Middle frontal gyrus (tissue), 1 donor: ENCODE measurements at regions not wholly inside any gene's neighbourhood (a gene's known extent, or its start where the extent isn't known, plus 50 kb on each side); places are given as distances from the start of the nearest gene placed in this dataset.

Experiments used
- DNase-seq: peaks from one replicate; pipeline ENCODE4 v3.0.0-alpha.2; 2015; ENCODE audit warnings: low spot score; ENCODE audit errors: extremely low spot score

DNA sequence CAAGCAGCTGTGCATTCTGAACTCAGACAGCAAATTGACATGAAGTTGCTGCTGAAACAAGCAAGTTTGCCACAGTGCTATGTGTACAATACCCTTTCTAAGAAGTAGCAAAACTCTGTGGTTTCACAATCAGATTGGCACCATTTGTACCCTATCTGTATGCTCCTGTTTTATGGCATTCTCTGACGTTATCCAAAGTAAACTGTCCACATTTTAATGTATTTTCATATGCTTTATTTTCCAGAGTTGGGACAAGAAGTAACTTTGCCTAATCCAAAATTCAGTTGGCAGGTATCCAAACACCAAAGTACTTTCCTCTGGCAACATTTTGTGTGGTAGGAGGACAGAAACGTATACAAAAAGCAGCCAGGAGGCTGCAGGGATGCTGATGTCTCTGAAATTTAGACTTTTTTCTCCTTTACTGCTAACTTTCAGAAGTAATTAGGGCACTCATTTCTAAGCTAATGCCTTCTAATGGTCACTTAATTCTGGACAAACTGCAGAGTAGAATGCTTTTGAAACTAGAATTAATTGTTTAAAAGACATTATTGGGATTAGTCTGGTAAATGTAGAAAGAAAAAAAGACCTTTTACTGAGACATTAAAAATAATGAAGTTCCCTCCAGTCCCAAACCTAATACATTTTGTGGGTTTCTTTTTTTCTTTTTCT lies 414.7 kb upstream of the NRP1 start:
- no peak for DNase-seq

DNA sequence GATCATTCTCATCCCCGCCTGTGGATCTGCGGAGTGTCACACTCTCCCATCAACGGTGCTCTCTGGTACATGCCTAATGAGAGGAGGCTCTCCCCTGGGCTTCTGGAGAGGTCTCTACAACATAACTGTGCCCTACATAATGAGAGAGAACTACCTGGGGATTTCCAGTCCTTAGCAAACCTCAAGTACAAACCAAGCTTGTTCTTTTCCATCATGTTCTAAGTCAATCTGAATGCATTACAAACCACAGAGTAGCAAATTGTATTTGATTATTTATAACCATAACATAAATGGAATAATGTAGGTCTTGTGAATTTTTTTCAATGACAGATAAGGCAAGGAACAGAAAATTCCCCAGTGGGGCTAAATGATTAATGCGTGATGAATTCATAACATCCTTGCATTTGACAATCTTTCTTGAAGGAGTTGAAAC lies 412.4 kb upstream of the NRP1 start:
- DNase-seq: no peak

DNA sequence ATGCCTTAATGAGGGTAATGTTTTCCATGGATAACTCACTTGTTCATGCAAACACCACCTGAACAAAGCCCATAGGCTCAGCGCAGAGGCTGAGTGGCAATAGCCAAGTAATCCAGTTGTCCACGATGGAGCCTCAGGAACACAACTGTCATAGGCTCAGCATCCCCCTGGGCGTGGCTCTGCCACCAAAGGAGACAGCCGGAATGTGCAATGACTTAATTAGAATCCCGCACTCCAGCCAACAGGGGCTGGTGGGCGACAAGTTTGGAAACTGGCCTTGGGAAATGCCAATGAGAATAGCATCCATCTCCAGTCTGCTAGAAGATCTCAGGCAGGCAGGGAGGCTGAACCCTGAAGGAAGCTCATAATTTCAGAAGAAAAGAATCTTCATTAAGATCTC lies 411.7 kb upstream of the NRP1 start:
- no peak for DNase-seq

DNA sequence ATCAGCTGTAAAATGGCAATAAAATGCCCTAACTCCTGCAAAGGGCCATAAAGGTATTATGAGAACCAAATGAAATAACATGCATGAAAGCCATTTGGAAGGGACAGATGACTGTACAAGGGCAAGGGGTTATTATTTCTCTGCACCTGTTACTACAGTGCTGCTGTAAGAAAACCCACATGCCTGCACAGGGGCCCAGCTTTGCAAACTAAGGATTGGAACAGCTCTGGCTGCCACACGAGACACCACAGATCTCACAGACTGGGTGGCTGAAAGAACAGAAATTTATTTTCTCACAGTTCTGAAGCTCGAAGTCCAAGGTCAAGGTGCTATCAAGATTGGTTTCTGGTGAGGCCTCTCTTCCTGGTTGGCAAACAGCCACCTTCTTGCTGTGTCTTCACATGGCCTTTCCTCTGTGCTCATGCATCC lies 409.0 kb upstream of the NRP1 start:
- no peak for DNase-seq

DNA sequence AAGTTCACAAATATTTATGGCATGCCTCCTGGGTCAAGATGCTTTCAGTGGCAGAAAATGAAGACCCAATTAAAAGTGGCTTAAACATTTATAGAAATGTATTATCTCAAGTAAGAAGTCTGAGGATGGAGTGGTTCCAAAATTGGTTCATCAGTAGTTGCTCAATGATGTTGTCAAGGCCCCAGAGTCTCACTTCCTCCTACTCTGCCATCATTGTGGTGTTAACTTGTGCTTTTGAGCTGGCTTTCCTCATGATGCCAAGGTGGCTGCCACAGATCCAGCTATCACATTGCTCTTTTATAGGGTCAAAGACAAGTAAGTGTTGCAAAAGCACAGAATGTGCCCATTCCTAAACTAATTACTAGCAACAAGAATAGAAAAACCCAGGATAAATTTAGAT lies 404.6 kb upstream of the NRP1 start:
- no peak for DNase-seq

DNA sequence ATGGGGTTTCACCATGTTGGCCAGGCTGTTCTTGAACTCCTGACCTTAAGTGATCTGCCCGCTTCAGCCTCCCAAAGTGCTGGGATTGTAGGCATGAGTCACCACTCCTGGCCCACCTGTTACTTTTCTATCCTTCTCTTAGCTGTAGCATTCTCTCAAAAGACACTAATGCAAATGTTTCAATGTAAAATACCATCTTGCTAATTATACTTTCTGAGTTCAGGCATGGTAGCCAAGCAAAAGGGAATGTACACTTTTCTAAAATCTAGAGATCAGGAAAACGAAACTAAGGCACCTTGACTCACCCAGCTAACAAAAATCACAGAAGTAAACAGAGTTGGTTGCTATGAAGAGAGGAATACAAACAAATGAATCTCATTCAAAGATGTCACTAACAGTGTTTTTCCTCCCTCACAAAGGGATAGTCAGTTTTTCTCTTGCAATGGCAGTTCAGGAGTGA lies 401.0 kb upstream of the NRP1 start:
- no peak for DNase-seq

DNA sequence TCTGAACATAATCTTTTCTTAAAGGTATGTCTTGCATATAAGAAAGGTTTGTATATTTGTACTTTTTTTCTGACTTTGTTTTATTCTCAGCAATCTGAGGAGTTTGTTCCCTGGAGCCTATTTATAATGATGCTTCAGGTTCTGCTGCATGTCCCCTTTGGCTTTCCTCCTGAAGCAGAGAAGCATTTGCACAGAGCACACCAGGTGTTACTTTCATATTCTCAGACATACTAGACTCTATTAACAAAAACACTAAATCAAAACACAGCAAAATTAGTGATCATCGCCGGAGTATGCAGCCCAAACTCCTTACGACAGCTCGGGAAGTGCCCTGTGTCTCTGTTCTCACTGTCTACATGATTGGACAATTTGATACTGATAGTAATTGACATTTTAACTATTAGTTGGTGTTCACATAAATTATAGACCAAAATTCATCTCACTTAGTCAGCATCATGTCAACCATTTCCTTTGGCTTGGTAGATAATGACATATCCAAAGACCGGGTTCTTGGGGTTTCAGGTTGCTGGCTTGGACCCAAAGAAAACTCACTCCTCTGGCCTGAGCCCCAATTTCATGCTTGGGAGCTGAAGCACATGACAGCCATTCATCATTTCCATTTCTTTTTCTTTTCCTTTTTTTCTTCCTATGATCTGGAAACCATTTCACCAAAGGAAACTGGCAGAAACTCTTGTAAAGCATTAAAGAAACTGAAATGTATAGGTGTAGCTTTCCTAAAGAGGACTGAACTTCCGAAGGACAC lies 400.1 kb upstream of the NRP1 start:
- DNase-seq: no peak

DNA sequence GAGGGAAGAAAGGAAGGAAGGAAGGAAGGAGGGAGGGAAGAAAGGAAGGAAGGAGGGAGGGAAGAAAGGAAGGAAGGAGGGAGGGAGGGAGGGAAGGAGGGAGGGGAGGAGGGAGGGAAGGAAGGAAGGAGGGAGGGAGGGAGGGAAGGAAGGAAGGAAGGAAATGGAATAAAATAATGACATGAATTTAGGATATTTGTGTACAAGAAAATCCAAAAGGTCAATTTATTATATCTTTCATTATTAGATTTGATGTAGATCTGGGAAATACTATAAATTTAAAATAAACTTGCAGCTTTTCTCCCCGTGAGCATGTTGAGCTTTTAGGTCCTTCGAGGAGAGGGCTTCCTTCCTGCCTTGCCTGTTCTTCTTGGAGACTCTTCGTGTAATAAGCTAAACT lies 398.6 kb upstream of the NRP1 start:
- DNase-seq: no peak

DNA sequence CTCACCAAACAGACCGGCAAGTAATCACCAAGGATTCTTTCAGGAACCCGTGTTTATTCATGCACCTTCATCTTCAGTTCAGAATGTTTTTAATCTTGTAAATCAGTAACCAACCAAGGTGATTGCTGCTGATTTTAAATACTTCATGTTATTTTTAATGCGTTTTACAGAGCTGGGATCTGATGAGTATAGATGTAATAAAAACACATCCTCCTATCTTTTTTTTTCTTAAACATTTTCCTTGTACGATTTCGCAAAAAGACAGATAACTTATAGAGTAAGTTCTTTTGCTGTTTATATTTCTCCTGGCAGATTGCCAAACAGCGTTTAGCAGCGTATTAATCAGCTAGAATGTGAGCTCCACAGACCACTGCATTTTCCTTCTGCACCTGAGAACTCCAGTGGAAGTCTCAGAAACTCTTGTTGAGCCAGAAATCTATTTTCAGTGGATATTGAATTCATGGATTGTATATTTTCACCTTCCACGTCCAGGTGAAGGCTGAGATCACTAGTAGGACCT lies 397.8 kb upstream of the NRP1 start:
- no peak for DNase-seq

DNA sequence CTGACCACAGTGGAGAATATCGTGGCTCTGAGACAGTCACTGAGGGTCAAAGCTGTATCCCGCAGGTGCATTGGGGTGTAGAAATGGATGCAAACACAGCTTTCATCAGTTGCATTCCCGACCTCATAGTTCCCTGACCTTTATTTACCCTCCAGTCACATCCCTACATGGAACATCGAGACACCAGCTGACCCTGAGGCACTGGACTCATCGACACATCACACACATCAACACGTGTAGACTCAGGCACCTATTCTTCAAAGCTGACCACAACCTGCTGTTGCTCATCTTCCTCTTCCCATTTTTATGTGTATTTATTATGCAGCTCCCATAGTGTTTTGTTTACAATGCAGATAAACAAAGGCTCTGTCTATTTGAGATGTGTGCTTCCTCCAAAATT lies 396.9 kb upstream of the NRP1 start:
- DNase-seq: no peak

DNA sequence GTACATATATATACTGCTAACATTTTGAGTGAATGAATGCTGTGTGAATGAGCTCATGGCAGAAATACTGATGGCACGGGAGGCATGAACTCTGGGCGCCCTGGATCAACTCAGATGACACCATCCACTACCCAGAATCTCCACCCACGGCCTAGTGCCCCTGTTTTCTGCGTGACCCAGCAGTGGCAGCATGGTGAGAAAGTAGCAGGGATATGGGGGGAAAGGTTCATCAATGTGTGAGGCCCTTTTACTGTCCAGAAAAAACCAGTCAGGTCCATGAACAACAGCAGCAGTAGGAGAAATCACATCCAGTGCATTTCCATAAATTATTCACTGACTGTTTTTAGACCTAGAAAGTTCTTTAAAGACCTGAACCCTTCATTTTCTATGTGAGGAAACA lies 391.0 kb upstream of the NRP1 start:
- no peak for DNase-seq

DNA sequence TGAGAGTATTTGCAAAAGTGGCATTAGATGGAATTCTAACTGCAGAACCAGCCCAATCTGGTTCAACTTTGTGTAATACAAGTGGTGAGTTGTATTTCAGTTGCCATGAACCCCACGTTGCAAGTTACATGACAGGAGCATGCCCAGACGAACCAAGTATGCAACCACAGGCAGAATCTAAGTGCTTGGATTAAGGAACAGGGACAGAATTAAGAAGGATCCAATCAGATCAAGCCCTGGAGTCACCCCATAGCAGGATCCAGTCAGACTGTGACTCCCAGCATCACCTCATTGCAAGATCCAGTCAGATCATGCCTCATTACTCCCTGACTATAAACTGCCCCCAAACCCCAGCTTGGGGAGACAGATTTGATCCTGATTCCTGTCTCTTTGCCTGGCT lies 388.7 kb upstream of the NRP1 start:
- DNase-seq: no peak

DNA sequence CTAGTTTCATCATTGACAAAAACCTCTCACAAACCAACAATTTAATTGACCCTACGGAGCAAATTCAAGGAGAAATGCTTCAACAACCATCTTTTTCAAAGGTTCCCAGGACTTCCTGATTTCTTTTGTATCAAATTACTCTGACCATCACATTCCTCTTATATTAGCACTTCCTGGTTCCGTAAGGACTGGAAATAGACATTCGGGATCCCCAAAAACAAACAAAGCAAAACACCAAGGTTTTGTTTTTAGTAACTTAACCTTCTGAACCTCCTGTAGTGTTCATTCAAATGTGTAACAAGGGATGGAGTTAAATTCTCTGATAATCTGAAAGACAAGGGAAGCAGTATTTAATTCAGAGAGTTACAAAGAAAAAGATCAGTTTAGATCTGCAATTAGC lies 387.6 kb upstream of the NRP1 start:
- no peak for DNase-seq

DNA sequence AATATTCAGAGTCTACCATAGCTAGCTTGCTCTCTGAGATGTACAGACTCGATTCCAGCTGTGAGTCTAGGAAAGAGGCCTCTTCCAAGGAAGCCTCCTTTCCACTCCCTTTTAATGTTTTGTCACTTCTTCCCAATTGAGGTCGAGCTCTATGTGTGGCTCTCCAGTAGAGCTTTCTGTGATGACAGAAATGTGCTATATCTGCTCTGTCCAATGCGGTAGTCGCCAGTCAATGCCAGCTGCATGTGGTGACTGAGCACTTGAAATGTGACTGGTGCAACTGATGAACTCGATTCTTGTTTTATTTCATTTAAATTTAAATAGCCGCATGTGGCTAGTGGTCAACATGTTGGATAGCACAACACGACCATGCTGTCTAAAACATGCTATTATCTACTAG lies 387.0 kb upstream of the NRP1 start:
- no peak for DNase-seq

DNA sequence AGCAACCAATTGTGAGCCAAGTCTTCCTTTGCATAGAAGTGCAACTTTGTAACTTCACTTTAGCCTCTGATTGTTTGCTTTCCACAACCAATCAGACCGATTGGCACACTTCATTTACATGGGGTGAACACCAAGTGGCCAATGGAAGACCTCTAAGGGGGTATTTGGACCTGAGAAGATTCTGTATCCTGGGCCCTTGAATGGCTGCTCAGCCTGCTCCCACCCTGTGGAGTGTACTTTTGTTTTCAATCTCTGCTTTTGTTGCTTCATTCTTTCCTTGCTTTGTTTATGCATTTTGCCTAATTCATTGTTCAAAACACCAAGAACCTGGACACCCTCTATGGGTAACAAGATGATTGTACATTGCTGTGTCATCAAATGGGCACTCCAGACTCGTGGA lies 385.7 kb upstream of the NRP1 start:
- no peak for DNase-seq

DNA sequence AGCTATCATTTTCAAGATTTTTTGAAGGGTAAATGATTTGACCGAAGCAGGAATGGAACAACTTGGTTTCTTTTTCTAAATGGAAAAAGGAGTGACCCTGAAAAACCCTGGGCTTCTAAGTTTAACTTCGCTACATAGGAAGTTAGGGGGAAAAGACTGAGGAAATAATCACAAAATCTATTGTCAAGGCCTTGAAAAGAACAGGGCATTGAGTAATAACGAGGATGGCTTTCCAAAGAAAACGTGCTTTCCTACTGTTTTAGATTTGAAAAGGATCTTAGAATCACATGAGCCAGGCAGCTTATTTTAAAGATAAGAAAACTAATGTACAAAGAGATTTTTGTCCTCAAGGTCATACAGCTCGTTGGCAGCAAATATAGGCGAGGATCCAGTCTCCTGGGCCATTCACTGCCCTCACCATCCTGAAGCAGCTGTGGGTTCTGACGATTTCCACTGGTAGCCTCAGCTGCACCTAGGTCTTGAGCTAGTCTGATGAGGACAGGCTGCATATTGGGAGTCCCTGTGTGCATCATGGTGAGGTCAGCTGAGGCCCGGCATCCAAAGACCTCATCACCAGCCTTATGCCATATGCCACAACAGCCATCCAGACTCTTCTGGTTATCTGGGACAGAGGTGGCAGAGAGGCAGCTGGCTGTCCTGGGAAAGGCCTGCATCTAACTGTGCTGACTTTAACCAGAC lies 384.7 kb upstream of the NRP1 start:
- DNase-seq: no peak

DNA sequence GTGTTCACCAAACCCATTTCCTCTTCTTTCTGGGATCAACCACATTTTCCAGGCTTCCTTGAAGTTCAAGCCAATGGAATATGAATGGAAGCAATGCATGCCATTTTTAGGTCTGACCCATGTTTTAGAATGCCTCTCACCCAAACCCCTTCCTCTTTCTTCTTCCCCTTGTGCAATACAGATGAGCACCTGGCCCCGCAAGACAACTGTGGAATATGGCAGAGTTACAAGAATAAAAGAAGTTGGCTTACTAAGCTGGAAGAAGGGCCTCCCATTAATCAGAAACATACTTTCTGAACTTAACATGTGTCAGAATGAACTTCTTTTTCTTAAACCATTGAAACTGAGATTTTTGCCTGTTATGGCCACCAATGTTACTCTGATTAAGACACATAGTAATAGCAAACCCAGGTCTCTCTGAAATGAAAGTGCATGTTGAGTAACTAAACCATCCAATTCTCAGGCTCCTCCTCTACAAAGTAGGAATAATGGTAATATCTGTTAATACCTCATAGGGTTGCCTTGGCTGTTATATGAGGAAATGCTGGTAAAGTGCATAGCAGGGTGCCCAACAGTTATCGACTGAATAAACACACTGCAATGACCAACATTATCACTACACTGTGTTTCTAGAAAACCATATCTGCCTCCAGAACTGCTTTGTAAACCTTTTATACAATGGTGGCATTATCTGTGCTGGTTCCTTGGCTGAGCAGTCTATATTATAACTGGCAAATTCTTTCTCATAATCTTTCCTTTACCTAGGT lies 382.2 kb upstream of the NRP1 start:
- DNase-seq: no peak

DNA sequence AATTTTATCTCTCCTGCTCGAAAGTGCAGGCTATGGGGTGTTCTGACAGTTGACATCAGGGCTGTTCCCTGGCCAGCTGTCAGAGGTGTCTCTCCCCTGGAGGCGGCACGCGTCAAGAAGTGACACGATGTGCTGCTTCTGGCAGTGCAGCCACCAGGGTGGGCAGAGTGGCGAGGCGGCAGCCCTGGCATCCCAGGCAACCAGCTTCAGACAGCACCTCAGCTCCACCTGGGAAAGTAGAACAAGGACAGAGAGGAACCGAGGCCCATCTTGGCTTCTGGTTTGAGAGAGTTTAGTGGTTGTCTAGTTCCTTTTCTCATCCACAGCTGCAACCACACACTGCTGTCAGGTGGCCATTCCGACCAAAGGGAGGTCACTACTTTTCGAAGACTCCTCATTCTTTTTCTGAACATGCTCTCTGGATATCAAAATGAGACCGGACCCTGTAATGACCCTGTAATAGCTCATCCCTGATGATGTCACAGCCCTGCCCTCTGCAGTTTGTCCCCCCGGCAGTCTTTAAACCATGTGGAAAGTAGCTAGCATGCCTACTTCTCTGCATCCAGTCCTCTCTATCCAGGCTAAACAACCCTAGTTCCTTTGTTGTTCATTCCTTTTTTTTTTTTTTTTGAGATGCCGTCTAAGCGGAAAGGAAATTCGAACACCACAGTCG lies 381.0 kb upstream of the NRP1 start:
- DNase-seq: no peak

DNA sequence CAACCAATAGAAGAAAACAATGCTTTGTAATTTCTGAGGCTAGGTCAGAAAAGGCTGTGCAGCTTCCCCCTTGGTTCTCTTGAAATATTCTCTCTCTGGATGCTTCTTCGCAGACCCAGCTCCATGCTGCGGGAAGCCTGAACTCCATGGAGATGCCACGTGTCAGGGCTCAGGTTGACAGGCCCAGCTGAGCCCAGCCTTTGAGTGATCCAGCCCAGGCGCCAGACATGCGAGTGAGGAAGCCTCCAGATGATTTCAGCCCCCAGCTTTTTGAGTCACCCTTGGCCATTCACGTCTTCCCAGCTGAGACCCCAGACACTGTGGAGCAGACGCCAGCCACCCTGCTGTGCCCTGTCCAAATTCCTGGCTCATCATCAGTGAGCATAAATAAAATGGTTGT lies 378.4 kb upstream of the NRP1 start:
- no peak for DNase-seq

DNA sequence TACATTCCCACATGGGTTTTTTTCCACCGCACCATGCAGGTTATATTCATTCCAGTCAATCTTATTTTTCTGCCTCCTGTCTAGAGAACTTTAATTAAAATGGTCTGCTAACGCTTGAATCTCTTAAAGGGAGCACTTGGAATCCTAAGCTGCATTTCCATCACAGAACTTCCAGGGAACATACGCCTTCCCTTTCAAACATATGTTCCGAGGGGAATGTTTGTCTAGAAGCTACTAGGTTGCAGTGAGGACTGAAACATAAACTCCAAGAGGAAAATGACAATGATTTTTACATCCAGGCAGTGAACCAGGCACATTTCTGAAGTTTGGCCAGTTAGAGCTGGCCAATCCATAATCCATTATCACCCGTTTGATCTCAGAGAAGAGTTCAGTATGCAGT lies 375.5 kb upstream of the NRP1 start:
- no peak for DNase-seq
